ENCODE measurements at regions not wholly inside any gene's neighbourhood (a gene's known extent, or its start where the extent isn't known, plus 50 kb on each side); places are given as distances from the start of the nearest gene placed in this dataset.

- no peak for TF ChIP-seq CTCF (IDR thresholded peaks at IDR 0.05)
- TF ChIP-seq POLR2A (IDR thresholded peaks at IDR 0.05) = no peak
Measured at GRCh38 chr6:95784869-95785268, 207.5 kb downstream of the MANEA start.

Measured in heart left ventricle (tissue), 13 donors.